NOMO-1 treated with dmso at 0.1 percent for 144 hours (cell line): ENCODE measurements at regions not wholly inside any gene's neighbourhood (a gene's known extent, or its start where the extent isn't known, plus 50 kb on each side); places are given as distances from the start of the nearest gene placed in this dataset.

Experiments
- DNase-seq: peaks from one replicate; lab custom pipeline; 2025; ENCODE audit not compliant: unreplicated experiment; lab: John Stamatoyannopoulos, UW

DNA sequence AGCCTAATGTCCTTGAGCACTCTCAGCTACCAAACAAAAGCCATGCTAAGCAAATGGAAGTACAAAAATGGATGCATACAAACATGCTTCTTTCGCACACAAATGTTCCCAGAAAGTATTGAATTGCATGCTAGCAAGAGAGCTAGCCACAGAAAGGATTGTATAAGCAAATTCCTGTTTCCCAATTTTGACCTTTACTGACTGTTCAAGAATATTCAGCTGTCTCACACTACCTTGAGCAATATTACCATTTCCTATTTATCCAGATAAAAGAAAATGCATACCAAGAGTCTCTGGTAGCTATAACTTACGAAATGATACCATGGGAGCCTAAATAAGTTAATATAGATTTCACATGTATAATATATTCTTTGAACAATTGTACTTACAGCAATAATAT lies 264.6 kb downstream of the TMEM167A start:
- DNase-seq, result no peak

DNA sequence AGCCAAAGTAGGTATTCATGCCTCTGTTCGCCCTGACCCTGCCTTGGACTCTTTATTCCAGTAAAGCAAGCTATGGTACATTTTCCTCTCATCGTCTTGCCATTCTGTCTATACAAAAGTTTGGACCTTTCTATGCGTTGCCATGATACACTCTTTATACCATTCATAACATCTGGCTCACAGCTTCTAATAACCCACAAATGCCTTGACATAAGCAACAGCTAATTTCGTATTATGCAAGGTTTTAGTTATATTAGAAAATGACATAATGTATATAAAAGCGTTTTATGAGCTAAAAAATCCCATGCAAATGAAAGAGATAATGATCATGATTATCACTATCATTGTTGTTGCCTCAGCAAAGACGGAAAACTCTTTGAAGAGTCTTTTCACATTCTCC lies 265.7 kb downstream of the TMEM167A start:
- no peak for DNase-seq

DNA sequence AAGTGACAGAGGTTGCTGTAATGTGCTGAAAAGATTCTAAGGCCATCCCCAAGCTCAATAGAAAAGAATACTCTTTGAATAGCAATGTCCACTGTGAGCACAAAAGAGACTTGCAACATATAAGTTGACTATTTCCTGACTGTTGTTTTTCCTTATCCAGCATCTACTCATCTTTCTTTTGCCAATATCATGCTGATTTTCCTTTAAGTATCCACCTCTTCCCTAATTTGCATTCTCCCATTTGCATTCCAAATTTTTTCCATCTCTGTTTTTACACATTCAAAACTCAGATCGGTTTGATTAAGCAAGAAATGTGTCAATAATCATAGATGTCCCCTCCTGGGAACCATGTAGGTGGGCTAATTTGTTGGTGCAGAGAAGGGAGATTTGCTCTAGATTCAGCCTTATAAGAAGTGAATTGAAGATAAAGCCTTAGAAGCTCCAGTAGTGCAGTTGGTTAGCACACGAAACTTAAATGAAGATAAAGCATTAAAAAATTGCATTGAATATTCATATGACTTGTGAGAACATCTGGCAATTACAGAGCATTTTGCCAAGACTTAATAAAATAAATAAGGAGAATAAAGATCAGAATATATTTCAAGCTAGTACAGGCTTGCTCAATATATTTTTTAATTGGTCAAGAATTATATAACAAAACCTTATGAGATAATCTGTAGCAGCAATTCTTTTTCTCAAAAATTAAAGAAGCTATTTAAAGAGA lies 267.6 kb downstream of the TMEM167A start:
- no peak for DNase-seq

DNA sequence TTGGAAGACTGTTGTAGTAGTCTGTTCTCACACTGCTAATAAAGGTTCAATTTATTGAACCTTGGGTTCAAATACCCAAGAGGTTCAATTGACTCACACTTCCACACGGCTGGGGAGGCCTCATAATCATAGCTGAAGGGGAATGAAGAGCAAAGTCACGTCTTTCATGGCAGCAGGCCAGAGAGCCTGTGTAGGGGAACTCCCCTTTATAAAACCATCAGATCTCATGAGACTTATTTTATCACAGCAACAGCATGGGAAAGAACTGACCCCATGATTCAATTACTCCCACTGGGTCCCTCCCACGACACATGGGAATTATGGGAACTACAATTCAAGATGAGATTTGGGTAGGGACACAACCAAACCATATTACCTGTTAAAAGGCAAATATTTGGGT lies 268.2 kb downstream of the TMEM167A start:
- no peak for DNase-seq

DNA sequence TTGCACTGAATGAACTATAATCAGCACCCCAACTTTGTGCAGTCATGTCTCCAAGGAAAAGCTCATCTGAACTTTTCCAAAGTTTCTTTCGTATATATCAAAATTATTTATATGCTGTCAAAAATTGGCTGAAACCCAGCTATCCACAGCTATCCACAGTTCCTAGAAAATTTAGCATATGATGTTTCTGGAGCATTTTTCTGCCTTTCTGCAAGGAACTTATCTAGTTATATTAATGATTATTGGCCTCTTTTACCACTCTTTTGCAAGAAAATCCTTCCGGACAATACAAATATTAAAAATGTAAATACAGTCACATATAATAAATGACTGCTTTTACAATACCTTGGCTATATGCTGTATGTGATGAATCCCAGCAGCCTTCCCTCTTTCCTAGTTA lies 270.2 kb downstream of the TMEM167A start:
- DNase-seq, result no peak

DNA sequence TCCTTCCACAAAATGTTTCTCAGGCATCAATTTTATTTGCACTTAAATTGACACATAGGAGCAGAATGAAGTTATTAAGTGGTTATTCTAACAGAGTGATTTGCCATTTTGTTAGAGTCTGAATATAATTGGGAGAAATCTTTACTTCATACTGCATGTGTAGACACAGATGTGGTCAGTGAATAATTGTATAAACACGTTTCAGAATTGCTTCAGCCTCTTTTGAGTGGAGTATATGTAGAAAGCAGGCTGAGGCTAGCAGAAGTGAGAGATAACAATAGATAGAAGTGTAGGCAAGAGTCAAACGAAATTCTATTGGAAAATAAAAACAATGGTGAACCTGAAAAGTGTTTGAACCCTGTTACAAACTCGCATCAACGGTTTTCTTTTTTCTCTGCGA lies 270.7 kb downstream of the TMEM167A start:
- DNase-seq, result no peak

DNA sequence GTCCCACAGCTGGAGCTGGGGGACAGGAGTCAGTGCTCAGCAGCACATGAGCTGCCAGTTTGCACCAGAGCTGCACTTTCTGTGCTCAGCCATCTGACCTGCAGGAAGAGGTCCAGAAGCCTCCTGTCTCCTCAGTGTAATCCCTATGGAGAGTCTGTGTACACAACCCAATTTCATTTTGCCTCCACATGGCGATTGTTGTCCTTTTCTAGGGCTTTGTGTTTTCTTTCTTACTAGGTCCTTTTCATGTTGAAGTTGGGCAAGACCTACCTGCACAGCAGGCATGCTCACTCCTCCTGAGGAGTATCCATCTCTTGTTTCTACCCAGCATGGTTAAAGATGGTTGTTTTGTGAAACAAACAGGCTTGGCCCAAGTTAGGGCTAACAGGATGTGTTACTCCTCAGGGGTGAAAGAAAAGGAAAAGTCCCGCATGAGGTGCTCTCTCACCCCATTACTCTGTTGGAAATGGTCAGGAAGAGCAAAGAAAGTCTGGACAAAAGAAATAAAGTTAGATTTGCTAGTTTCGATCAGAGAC lies 273.0 kb downstream of the TMEM167A start:
- no peak for DNase-seq

DNA sequence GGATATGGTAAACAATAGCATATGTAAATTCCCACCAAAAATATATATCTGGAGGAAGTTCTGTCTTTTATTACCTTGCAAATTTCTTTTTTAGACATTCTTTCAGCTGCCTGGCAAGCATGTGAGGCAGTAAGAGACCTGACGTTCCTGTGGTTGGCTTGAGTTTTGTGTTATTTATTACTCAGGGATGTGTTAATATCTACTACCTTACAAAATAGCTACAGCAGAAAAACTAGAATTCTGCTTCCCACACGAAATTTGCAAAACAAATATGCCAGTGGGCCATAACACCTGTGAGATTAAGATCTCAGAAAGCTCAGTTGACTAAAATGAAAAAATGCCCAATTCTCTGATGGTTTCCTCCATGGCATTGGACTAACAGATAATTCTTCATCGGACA lies 274.2 kb downstream of the TMEM167A start:
- no peak for DNase-seq

DNA sequence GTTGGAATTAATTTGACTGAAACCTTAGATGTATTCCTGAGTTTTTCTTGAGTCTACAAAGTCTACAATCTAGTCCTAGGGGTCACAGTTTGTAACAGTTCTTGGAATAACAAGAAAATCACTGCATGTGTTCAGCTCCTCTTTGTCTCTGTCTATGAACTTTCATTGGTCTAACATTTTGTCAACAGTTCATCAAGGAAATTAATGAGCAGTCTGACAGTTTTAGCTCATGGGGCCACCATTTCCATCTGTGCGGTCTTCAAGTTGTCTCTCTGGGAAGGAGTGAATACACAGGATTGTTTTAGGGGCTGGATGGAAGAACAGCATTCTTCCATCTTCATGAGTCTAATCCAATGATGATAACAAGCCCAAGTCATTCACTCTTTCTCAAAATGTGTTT lies 276.4 kb downstream of the TMEM167A start:
- DNase-seq, result no peak

DNA sequence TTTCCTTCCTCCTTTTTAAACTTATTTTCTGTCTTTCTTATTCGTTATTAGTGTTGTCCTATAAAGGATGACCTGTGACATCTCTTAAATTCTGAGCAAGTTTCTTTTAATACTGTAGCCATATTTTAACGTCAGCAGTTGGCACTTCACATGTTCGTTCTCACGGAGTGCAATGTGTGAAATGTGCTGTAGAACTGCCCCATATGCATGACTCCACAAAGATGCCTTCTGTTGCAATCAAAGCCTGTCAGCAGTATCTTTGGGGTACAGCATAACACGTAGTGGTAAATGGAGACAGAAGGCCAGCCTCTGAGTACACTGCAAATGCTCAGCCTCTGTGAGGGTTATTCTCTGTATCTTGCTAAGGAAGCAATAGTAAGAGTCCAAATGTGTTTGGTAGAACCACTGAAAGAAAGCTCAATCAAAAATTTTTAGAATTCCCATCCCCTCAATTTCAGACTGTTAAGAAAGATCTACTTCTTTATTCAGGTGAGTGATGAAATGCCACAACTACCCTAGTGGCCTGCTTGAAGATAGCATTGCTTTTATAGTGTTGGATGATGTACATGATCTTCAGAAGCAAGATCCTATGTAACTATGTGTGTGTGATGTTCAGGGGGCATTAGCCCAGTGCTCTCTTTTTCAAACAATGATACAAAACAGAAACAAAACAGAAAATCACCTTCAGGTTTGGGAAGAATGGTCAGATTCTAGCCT lies 277.7 kb downstream of the TMEM167A start:
- no peak for DNase-seq

DNA sequence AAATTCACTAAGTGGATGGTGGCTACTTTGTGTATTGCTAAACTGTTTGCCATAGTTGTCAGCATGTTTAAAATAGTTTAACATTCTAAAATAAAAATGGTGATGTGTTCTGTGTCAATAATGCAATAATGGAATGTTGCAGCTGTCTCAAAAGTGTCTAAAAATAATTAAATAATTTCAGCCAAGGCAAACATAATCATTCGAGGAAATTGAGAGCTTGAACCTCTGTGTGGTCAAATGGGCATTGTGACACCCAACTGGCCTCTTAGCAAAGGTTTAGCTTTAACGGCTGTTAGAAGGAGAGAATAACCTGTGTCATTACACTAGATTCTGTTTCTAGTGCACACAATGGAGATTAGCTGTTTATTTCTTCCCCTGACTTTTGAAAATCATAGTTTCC lies 278.5 kb downstream of the TMEM167A start:
- DNase-seq, result no peak

DNA sequence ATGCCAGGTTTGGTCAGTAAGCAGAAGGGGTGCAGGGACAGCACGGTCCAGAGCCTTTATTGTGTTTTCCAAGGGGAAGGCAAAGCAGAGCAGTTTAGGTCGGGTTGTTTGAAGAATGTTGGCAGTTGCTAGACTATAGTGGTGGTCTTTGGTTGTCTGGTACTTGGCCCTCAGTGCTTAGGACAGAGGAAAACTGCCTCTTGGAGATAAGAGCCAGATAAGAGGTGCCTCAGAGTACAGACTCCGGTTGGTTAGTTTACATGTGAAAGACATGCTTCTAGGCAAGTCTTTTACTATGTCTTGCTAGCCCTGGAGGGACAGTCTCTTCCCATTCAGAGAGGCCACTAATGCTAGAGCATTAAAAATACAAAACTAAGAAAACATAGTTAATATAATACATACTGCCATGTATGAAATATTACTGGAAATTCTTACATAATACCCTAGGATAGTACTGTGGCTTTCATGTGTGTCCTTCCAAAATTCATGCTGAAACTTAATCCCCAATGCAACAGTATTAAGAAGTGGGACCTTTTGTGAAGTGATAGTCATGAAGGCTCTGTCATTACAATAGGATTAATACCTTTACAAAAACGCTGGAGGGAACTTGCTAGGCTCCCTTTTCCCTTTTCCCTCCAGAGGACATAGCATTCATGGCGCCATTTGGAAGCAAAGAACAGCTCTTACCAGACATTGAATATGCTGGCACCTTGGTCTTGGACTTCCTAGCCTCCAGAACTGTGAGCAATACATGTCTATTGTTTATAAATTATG lies 280.4 kb downstream of the TMEM167A start:
- no peak for DNase-seq

DNA sequence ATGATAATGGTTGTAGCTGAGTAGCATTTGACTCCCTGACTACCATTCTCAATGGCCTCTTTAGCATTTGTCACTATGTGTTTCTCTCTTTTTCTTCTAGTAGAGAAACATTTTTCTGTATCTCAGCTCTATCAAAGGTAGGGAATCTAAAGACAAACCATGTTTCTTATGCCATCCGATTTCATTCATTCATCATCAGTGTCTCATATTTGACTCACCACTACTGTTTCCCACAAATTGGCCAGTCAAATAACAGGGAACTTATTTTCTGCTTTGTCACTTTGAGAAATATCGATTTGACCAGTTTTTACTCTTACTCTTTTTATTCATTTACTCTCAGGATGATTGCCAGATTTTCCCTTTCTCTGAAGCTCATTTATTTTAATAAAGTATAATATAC lies 282.3 kb downstream of the TMEM167A start:
- no peak for DNase-seq

DNA sequence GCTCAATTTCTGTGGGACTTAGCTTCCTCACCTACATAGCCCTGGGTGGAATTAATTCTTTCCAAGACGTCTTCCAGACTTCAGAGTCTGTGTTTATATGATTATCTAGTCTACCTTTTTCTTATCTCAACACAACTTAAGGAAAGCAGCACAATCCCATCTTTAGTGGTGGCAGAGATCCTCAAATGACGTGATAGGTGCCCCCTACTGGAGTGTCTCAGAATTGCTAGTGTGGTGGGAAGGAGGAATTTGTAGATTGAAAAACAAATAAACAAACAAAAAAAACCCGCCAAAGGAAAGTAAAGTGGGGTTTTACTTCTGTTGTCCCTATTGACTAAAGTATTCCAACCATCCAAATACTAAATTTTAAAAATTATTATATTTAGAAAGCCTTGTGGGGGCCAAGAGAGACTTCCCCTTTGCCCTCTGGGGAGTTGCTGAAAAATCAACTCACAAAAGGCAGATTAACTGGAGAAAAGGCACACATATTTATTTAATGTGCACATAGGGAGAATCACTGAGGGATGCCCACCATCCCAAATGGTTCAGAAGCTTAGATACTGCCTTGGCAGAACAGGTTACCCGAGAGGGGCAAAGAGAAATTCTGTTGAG lies 283.3 kb downstream of the TMEM167A start:
- DNase-seq, result no peak

DNA sequence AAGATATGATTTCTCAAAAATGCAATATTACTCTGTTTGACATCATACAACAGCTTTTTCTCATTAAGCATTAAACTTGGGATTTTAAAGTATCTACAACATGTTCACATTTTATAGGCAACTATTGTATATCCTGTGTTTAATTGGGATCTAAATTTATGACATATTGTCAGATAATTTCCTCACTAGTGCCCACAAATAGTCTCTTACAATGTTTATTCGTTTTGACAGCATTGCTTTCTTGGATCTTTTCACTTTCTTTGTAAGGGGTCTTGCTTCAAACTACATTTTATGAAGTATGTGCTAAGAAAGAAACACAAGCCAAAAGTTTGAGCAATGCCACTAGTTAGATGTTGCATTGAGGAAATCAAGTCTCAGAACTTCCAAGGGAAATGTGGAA lies 285.1 kb downstream of the TMEM167A start:
- DNase-seq, result no peak

DNA sequence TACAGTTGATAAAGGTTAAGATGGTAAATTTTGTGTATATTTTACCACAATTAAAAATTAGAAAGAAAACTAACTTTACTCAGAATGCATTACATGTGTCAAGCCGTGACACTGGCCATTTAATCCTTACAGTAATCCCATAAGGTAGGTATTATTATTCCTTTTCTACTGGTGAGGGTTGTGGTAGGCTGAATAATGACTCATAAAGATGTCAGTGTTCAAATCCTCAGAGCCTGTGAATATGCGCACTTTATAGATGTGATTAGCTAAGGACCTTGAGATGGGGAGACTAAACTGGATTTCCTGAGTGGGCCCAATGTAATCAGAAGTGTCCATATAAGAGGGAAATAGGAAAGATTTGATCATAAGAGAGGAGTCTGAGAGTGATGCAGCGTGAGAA lies 288.1 kb downstream of the TMEM167A start:
- DNase-seq, result no peak

DNA sequence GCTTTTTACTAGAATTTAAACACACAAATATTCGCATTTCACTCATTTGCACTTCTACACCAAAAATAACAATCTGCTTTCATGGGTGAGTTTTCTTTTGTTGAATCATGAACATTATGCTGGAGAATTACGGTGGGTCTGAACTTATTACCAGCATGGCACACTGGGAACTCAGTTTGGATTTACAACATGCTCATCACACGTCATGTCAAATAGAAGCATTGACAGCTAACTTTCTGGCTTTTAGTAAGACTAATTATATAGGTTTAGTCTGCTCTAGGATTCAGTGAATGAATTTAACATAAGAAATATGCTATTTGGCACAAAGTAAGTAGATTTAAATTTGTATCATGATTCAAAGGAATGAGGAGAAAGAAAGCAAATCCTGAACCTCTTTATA lies 290.4 kb downstream of the TMEM167A start:
- no peak for DNase-seq

DNA sequence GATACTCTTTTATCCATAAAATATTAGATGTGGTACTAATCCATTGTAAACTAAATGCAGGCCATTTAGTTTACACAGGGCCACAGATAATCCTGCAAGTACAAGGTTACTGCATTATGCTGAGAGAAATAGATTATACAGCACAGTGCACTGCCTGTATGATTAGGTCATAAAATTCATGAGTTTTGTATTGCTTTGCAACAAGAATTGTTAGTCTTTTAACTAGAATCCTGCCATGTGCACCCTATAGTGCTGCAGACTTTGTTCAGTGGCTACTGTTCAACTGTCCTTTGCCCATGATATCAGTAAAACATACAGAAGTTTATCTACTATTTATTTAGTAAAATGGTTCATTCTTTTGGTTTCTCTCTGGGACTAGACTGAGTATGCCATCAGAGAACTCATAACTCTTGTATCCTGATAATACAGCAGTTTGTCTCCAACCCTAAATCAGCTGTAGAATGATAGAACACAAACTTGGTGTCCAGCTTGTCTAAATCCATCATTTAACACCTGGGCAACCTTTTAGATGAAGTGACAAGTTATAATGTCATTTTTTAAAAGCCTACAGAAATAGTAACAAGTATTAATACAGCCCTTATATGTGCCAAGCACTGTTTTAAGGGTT lies 291.2 kb downstream of the TMEM167A start:
- DNase-seq, result no peak

DNA sequence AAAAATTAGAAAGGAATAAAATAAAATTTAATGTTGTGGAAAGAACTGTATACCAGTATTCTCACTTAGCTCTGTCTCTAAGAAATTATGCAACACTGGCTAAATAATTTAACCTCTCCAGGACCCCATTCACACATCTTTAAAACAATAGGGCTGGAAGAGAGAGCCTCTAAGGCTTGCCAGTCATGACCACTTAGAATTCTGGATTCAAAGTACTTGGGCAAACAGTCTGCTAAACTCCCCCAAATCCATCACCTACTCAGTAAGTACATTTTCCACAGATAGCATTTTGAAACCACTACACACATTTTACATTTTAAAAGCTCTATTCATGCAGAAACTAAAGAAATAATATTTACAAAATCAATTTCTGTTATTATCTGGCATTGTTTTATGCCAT lies 291.7 kb downstream of the TMEM167A start:
- DNase-seq, result no peak

DNA sequence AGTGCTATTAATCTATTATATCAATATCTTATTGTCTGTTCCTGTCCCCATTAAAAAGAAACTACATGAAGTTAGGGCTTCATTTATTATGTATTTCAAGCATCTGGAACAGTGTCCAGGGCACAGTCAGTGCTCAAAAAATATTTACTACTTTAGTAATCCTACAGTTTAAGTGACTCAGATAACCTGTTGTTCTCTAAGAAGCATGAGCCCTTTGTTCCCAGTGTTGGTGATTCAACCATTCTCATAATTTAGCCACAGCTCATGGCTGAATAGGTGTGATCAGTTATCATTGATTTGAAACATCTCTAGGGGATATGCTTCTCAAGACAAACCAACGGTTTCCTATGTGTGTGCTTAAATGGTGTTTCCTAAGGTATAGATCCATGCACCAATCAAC lies 292.7 kb downstream of the TMEM167A start:
- DNase-seq, result no peak

DNA sequence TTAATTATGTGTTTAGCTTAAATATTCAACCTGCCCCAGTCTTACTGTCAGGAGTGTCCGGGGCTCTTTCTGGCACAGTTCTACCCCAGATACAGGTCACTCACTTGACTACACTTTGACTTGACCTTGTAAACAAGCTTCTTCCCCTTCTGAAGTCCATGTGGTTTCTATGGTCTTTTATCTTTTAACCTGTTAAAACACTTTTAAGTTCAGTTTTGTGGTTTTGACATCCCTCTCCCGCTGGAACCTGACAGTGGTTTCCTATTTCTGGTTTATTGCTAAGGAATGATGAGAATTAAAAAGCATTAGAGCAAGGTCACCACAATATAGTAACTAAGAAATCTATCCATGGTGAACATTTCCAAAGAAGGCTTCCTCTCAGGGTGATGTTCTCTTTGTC lies 300.1 kb downstream of the TMEM167A start:
- no peak for DNase-seq
